SK-N-SH treated with all-trans-retinoic acid at 6 μM for 48 hours (cell line): ENCODE measurements at regions not wholly inside any gene's neighbourhood (a gene's known extent, or its start where the extent isn't known, plus 50 kb on each side); places are given as distances from the start of the nearest gene placed in this dataset.

Experiments
- ARNTL ChIP-seq: fragments of 450-650 bp; formaldehyde crosslinking; IDR thresholded peaks from 2 replicates; pipeline ENCODE4 v1.5.0; 2020; ENCODE audit warnings: low read depth, mild to moderate bottlenecking, moderate library complexity, borderline replicate concordance
- CREB5 ChIP-seq: fragments of 250-450 bp; sonication (Bioruptor Pico); IDR thresholded peaks from 2 replicates; pipeline ENCODE4 v1.5.1; 2020; ENCODE audit warnings: low read depth, mild to moderate bottlenecking, moderate library complexity
- GLIS3 ChIP-seq: fragments of 250-450 bp; sonication (Bioruptor Pico); IDR thresholded peaks from 2 replicates; pipeline ENCODE4 v1.5.0; 2020; ENCODE audit warnings: mild to moderate bottlenecking, moderate library complexity
- ISL1 ChIP-seq: fragments of 250-450 bp; sonication (Bioruptor Pico); IDR thresholded peaks from 2 replicates; pipeline ENCODE4 v2.1.2; 2022; ENCODE audit warnings: mild to moderate bottlenecking, moderate library complexity
- OSR1 ChIP-seq: fragments of 250-450 bp; sonication (Bioruptor Pico); IDR thresholded peaks from 2 replicates; pipeline ENCODE4 v1.8.0; 2022; ENCODE audit warnings: moderate library complexity, mild to moderate bottlenecking, inconsistent platforms
- PPARA ChIP-seq: fragments of 250-450 bp; sonication (Bioruptor Pico); IDR thresholded peaks from 2 replicates; pipeline ENCODE4 v1.5.0; 2020; ENCODE audit warnings: mild to moderate bottlenecking, borderline replicate concordance
- ZFP3 ChIP-seq: fragments of 250-450 bp; sonication (Bioruptor Pico); IDR thresholded peaks from 2 replicates; pipeline ENCODE4 v1.5.0; 2020; ENCODE audit warnings: mild to moderate bottlenecking, moderate library complexity
- ZFP30 ChIP-seq: fragments of 450-650 bp; formaldehyde crosslinking; IDR thresholded peaks from 2 replicates; pipeline ENCODE4 v1.5.0; 2022; ENCODE audit warnings: mild to moderate bottlenecking, moderate library complexity
- TF ChIP-seq, protein P1 (sequence below): fragments of 250-450 bp; sonication (Bioruptor Pico); IDR thresholded peaks from 2 replicates; pipeline ENCODE4 v1.8.0; 2020; ENCODE audit warnings: mild to moderate bottlenecking, moderate library complexity, borderline replicate concordance

DNA sequence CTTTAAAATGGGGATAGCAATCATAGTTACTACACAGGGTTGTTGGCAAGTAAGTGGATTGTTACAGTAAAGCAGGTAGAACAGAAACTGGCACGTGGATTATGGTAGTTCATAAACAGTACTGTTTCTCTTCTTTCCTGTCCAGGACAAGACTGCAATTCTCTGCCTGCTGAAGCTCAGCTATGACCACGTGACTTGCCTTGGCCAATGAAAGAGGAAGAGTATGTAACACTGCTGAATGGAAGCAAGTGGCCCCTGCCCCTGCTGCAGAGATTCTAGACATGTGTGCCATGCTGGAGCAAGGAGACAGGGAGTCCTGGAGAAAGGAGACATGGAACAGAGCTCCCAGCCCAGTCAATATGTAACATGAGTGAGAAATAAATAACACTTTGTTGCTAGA lies 66.6 kb upstream of the TOX3 start:
- TF ChIP-seq ZFP30, result no peak
- TF ChIP-seq GLIS3, result no peak
- no peak for TF ChIP-seq CREB5
- no peak for TF ChIP-seq ARNTL (CRISPR knock-in tag)
- TF ChIP-seq ISL1 (CRISPR knock-in tag), result no peak
- no peak for TF ChIP-seq OSR1 (CRISPR knock-in tag)
- no peak for TF ChIP-seq PPARA (CRISPR knock-in tag)
- TF ChIP-seq, protein P1, sequence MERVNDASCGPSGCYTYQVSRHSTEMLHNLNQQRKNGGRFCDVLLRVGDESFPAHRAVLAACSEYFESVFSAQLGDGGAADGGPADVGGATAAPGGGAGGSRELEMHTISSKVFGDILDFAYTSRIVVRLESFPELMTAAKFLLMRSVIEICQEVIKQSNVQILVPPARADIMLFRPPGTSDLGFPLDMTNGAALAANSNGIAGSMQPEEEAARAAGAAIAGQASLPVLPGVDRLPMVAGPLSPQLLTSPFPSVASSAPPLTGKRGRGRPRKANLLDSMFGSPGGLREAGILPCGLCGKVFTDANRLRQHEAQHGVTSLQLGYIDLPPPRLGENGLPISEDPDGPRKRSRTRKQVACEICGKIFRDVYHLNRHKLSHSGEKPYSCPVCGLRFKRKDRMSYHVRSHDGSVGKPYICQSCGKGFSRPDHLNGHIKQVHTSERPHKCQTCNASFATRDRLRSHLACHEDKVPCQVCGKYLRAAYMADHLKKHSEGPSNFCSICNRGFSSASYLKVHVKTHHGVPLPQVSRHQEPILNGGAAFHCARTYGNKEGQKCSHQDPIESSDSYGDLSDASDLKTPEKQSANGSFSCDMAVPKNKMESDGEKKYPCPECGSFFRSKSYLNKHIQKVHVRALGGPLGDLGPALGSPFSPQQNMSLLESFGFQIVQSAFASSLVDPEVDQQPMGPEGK, result no peak
- no peak for TF ChIP-seq ZFP3 (CRISPR knock-in tag)
